Parathyroid adenoma (tissue), 2 donors: ENCODE measurements at regions not wholly inside any gene's neighbourhood (a gene's known extent, or its start where the extent isn't known, plus 50 kb on each side); places are given as distances from the start of the nearest gene placed in this dataset.

Source experiments
- H2AFZ ChIP-seq: fragments of 300-600 bp; sonication (generic); one replicate; pipeline ENCODE4 v1.7.0; 2017; ENCODE audit warnings: antibody characterized with exemption, mild to moderate bottlenecking
- H3K27ac ChIP-seq: fragments of 300-600 bp; sonication (generic); one replicate; pipeline ENCODE4 v1.7.0; 2017
- H3K27me3 ChIP-seq: fragments of 300-600 bp; sonication (generic); one replicate; pipeline ENCODE4 v1.7.0; 2017; ENCODE audit warnings: low read length; ENCODE audit not compliant: control insufficient read depth, insufficient read depth
- H3K36me3 ChIP-seq: fragments of 300-600 bp; sonication (generic); one replicate; pipeline ENCODE4 v1.7.0; 2017; ENCODE audit warnings: low read length; ENCODE audit not compliant: control insufficient read depth, insufficient read depth
- H3K4me1 ChIP-seq: fragments of 300-600 bp; sonication (generic); one replicate; pipeline ENCODE4 v1.7.0; 2017; ENCODE audit warnings: control low read depth
- H3K4me2 ChIP-seq: fragments of 300-600 bp; sonication (generic); one replicate; pipeline ENCODE4 v1.7.0; 2017; ENCODE audit warnings: low read length
- H3K4me3 ChIP-seq: fragments of 300-600 bp; sonication (generic); one replicate; pipeline ENCODE4 v1.7.0; 2017; ENCODE audit warnings: low read depth, low read length
- H3K79me2 ChIP-seq: fragments of 300-600 bp; sonication (generic); one replicate; pipeline ENCODE4 v1.7.0; 2017; ENCODE audit warnings: control low read depth
- H3K9ac ChIP-seq: fragments of 300-600 bp; sonication (generic); one replicate; pipeline ENCODE4 v1.7.0; 2017; ENCODE audit warnings: mild to moderate bottlenecking
- H3K9me3 ChIP-seq: fragments of 300-600 bp; sonication (generic); one replicate; pipeline ENCODE4 v1.7.0; 2017; ENCODE audit warnings: low read length; ENCODE audit not compliant: control insufficient read depth
- CTCF ChIP-seq: fragments of 300-600 bp; sonication (generic); IDR thresholded peaks from one replicate; pipeline ENCODE4 v1.7.0; 2017; ENCODE audit warnings: antibody characterized with exemption, mild to moderate bottlenecking
- donor health status: primary hyperparathyroidism.

- TF ChIP-seq CTCF, result no peak
Measured at GRCh38 chr2:778731-779350, 101.6 kb upstream of the TMEM18 start.

DNA sequence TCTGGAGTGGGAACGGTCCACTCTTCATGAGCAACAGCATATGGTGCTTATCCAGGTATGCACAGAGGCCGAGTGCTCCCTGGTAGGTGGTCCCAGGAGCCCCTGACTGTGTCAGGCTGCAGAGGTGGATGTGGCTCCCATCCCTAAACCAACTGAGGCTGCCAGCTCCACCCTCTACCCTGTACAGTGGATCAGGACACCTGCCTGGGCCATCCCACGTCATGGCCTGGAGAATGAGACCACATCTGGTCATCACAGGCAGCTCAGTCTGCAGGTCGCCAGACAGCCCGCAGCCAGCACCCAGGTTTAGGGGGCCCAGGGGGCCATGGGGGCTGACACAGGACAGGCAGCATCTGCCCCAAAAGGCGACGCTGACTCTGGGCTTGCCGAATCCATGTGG is 100.3 kb upstream of the TMEM18 start:
- no peaks in the 10 kb centered on the region for H3K79me2 ChIP-seq
- H3K27ac ChIP-seq, result no peak overlapping the region
- H2AFZ ChIP-seq, result no peak overlapping the region
- no peaks in the 10 kb centered on the region for H3K4me1 ChIP-seq
- no peak for TF ChIP-seq CTCF
- H3K9me3 ChIP-seq, result no peaks in the 10 kb centered on the region
- H3K36me3 ChIP-seq, result no peaks in the 10 kb centered on the region
- H3K9ac ChIP-seq, result no peak overlapping the region
- no peak overlapping the region for H3K4me2 ChIP-seq
- H3K27me3 ChIP-seq, result no peaks in the 10 kb centered on the region
- no peak overlapping the region for H3K4me3 ChIP-seq

More at GRCh38 chr2:778731-779350, 101.6 kb upstream of the TMEM18 start:
- Histone ChIP-seq H3K27me3 (no peaks in the 10 kb centered on the region), H3K9ac (no peak overlapping the region), H3K4me3 (no peak overlapping the region), H3K79me2 (no peaks in the 10 kb centered on the region), H2AFZ (no peak overlapping the region), H3K27ac (no peak overlapping the region), H3K4me1 (no peaks in the 10 kb centered on the region), H3K4me2 (no peak overlapping the region), H3K9me3 (no peaks in the 10 kb centered on the region), H3K36me3 (no peaks in the 10 kb centered on the region)

GRCh38 chr2:777051-777450 is 99.8 kb upstream of the TMEM18 start:
- Histone ChIP-seq H3K4me1 (no peaks in the 10 kb centered on the region), H3K79me2 (no peaks in the 10 kb centered on the region), H3K4me3 (no peak overlapping the region), H3K9me3 (no peaks in the 10 kb centered on the region), H3K27ac (no peak overlapping the region), H2AFZ (no peak overlapping the region), H3K36me3 (no peaks in the 10 kb centered on the region), H3K27me3 (no peaks in the 10 kb centered on the region), H3K9ac (no peak overlapping the region), H3K4me2 (no peak overlapping the region)
- no peak for TF ChIP-seq CTCF

DNA sequence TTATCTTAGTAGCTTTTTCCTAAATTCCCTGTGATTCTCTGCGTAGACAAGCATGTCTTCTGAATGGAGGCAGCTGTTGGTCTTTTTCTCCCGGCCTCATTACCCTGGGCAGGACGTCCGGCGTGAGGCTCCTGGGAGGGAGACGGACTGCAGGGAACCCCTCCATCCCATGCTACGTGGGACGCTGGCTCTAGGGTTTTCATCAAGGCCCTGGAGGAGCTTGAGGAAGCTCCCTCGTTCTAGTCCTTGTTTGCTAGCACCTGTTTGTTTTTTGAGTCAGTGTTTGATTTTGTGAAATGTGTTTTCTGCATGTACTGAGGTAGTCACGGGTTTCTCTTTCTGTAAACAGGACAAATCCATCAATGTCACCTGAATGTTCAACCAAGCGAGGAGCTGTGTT is 99.3 kb upstream of the TMEM18 start:
- H2AFZ ChIP-seq, result no peak overlapping the region
- no peaks in the 10 kb centered on the region for H3K9me3 ChIP-seq
- H3K4me2 ChIP-seq, result no peak overlapping the region
- TF ChIP-seq CTCF, result no peak
- H3K27ac ChIP-seq, result no peak overlapping the region
- H3K36me3 ChIP-seq, result no peaks in the 10 kb centered on the region
- no peak overlapping the region for H3K4me3 ChIP-seq
- H3K4me1 ChIP-seq, result no peaks in the 10 kb centered on the region
- no peaks in the 10 kb centered on the region for H3K79me2 ChIP-seq
- H3K9ac ChIP-seq, result no peak overlapping the region
- no peaks in the 10 kb centered on the region for H3K27me3 ChIP-seq

DNA sequence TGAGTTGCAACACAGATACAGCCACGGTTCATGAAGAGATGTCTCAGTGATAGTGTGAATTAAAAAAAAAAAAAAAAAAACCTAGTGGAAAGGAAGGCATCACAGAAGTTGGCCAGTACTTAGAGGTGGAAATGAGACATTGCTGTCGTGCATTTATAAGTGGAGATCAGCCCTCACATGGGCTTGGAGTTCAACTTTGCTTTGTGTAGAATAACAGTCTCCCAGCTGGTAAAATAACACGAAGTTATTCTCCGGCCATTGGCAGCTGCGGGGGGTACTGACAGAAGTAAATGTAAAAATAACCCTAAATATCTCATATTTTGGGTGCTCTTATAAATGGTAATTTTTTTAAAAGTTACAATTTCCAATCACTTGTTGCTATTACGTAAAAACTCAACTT is 98.8 kb upstream of the TMEM18 start:
- H3K4me2 ChIP-seq, result no peak overlapping the region
- no peak for TF ChIP-seq CTCF
- H3K27me3 ChIP-seq, result no peaks in the 10 kb centered on the region
- no peak overlapping the region for H3K4me3 ChIP-seq
- H2AFZ ChIP-seq, result no peak overlapping the region
- no peaks in the 10 kb centered on the region for H3K36me3 ChIP-seq
- H3K27ac ChIP-seq, result no peak overlapping the region
- H3K9ac ChIP-seq, result no peak overlapping the region
- H3K4me1 ChIP-seq, result no peaks in the 10 kb centered on the region
- no peaks in the 10 kb centered on the region for H3K9me3 ChIP-seq
- no peaks in the 10 kb centered on the region for H3K79me2 ChIP-seq
